DOHH2 (cell line): ENCODE measurements at regions not wholly inside any gene's neighbourhood (a gene's known extent, or its start where the extent isn't known, plus 50 kb on each side); places are given as distances from the start of the nearest gene placed in this dataset.

Source experiments
- EZH2phosphoT487 ChIP-seq: fragments of 200-600 bp; sonication (generic); IDR thresholded peaks from 2 replicates; pipeline ENCODE4 v1.6.1; 2017; ENCODE audit warnings: borderline replicate concordance, mild to moderate bottlenecking, antibody characterized with exemption, low read length, moderate library complexity, mixed read lengths
- TF ChIP-seq, protein P1 (sequence below): fragments of 200-600 bp; sonication (generic); IDR thresholded peaks from one replicate; pipeline ENCODE4 v1.5.1; 2014; ENCODE audit warnings: antibody characterized with exemption, mild to moderate bottlenecking, low read depth, low read length; ENCODE audit not compliant: poor library complexity, severe bottlenecking

DNA sequence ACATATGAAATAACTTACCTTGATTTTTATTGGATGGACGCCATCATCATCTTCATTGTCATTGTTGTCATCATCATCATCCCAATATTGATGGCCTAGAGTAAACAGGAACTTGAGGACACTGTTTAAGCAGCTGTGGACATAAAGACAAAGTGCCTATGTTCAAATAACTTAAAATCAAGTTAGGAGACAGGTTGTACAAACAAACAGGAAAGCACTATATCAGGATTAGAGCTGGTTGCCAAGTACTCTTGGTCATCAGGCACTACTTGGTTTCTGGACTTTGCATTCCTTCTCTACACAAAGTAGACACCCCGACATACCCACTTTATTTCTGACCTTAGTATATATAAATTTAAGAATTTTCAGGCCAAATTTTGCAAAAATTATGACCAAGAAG is 608.6 kb downstream of the KLHL13 start:
- TF ChIP-seq, protein P1, sequence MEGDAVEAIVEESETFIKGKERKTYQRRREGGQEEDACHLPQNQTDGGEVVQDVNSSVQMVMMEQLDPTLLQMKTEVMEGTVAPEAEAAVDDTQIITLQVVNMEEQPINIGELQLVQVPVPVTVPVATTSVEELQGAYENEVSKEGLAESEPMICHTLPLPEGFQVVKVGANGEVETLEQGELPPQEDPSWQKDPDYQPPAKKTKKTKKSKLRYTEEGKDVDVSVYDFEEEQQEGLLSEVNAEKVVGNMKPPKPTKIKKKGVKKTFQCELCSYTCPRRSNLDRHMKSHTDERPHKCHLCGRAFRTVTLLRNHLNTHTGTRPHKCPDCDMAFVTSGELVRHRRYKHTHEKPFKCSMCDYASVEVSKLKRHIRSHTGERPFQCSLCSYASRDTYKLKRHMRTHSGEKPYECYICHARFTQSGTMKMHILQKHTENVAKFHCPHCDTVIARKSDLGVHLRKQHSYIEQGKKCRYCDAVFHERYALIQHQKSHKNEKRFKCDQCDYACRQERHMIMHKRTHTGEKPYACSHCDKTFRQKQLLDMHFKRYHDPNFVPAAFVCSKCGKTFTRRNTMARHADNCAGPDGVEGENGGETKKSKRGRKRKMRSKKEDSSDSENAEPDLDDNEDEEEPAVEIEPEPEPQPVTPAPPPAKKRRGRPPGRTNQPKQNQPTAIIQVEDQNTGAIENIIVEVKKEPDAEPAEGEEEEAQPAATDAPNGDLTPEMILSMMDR: no peak
- no peak for TF ChIP-seq EZH2phosphoT487
